PC-3 (cell line): ENCODE measurements at regions not wholly inside any gene's neighbourhood (a gene's known extent, or its start where the extent isn't known, plus 50 kb on each side); places are given as distances from the start of the nearest gene placed in this dataset.

Experiments
- CTCF ChIP-seq: fragments of 300-600 bp; sonication (generic); conservative IDR thresholded peaks from 2 replicates; pipeline ENCODE4 v1.5.1; 2017; ENCODE audit warnings: antibody characterized with exemption, low read depth, mild to moderate bottlenecking, low read length
- EZH2 ChIP-seq: fragments of 300-600 bp; sonication (generic); IDR thresholded peaks from one replicate; pipeline ENCODE4 v1.6.1; 2017; ENCODE audit warnings: antibody characterized with exemption, mild to moderate bottlenecking, low read length; ENCODE audit not compliant: unreplicated experiment
- EZH2phosphoT487 ChIP-seq: fragments of 300-600 bp; sonication (generic); IDR thresholded peaks from 2 replicates; pipeline ENCODE4 v1.6.1; 2018; ENCODE audit warnings: mild to moderate bottlenecking, antibody characterized with exemption, low read length, borderline replicate concordance

- no peak for TF ChIP-seq CTCF
- TF ChIP-seq EZH2 = no peak
- no peak for TF ChIP-seq EZH2phosphoT487
Observed at GRCh38 chr1:194151056-194151455, 964.6 kb upstream of the B3GALT2 start.
